Transverse colon (tissue), 3 donors: ENCODE measurements at regions not wholly inside any gene's neighbourhood (a gene's known extent, or its start where the extent isn't known, plus 50 kb on each side); places are given as distances from the start of the nearest gene placed in this dataset.

Experiments used
- CTCF ChIP-seq, 5 experiments: fragments of 200-600 bp in 3 of 5; fragments of 450-650 bp in 2 of 5; sonication (generic) in 3 of 5; IDR thresholded peaks; 1 replicate in 2 of 5; 2 replicates in 3 of 5; pipeline ENCODE4 v1.5.1; 2016 to 2017; ENCODE audit warnings: antibody characterized with exemption in 5 of 5, inconsistent platforms in 3 of 5, mild to moderate bottlenecking in 2 of 5, moderate library complexity in 1 of 5
- POLR2A ChIP-seq: fragments of 450-650 bp; IDR thresholded peaks from one replicate; pipeline ENCODE4 v1.6.1; 2016; ENCODE audit warnings: antibody characterized with exemption, mild to moderate bottlenecking, moderate library complexity

GRCh38 chr3:168883145-168883544 lies 780.4 kb downstream of the MECOM start:
- TF ChIP-seq CTCF (IDR thresholded peaks at IDR 0.05) (no peak), POLR2A (no peak)
